HepG2 (cell line): ENCODE measurements at regions not wholly inside any gene's neighbourhood (a gene's known extent, or its start where the extent isn't known, plus 50 kb on each side); places are given as distances from the start of the nearest gene placed in this dataset.

Experiments
- CHCHD3 ChIP-seq: sonication (generic); formaldehyde crosslinking; IDR thresholded peaks from 2 replicates; pipeline ENCODE4 v1.8.0; 2022; ENCODE audit warnings: mild to moderate bottlenecking, missing genetic modification reagents, moderate library complexity
- CSRNP2 ChIP-seq: sonication (generic); formaldehyde crosslinking; conservative IDR thresholded peaks from 2 replicates; pipeline ENCODE4 v1.8.0; 2022; ENCODE audit warnings: low read depth, missing genetic modification reagents
- ELF3 ChIP-seq: IDR thresholded peaks from 2 replicates; pipeline ENCODE4 v1.6.1; 2016; ENCODE audit warnings: missing genetic modification reagents, missing compliant biosample characterization
- ESRRA ChIP-seq: sonication (generic); formaldehyde crosslinking; IDR thresholded peaks from 2 replicates; pipeline ENCODE4 v1.5.1; 2020; ENCODE audit warnings: mild to moderate bottlenecking, low read depth, missing genetic modification reagents
- GTF3A ChIP-seq: sonication (generic); formaldehyde crosslinking; conservative IDR thresholded peaks from 2 replicates; pipeline ENCODE4 v1.4.0; 2020; ENCODE audit warnings: mild to moderate bottlenecking, missing genetic modification reagents
- IRF9 ChIP-seq: sonication (generic); formaldehyde crosslinking; IDR thresholded peaks from 2 replicates; pipeline ENCODE4 v1.8.0; 2022; ENCODE audit warnings: missing genetic modification reagents, mild to moderate bottlenecking, borderline replicate concordance
- KDM5A ChIP-seq: fragments of 200-600 bp; sonication (generic); IDR thresholded peaks from 2 replicates; pipeline ENCODE4 v1.7.0; 2018; ENCODE audit warnings: antibody characterized with exemption, mild to moderate bottlenecking, low read length, borderline replicate concordance
- MAFG ChIP-seq: sonication (generic); formaldehyde crosslinking; IDR thresholded peaks from 2 replicates; pipeline ENCODE4 v1.5.1; 2020; ENCODE audit warnings: mild to moderate bottlenecking, missing genetic modification reagents
- MBNL3 ChIP-seq: fragments of 250-450 bp; sonication (Bioruptor Pico); conservative IDR thresholded peaks from 2 replicates; pipeline ENCODE4 v1.8.0; 2022; ENCODE audit warnings: mild to moderate bottlenecking, inconsistent platforms
- MTF2 ChIP-seq: sonication (generic); formaldehyde crosslinking; IDR thresholded peaks from 2 replicates; pipeline ENCODE4 v1.5.0; 2020; ENCODE audit warnings: missing genetic modification reagents, borderline replicate concordance
- RAD51 ChIP-seq: fragments of 450-650 bp; IDR thresholded peaks from 2 replicates; pipeline ENCODE4 v1.6.1; 2016; ENCODE audit warnings: borderline replicate concordance
- SALL1 ChIP-seq: sonication (generic); formaldehyde crosslinking; IDR thresholded peaks from 2 replicates; pipeline ENCODE4 v1.8.0; 2022; ENCODE audit warnings: mild to moderate bottlenecking, missing genetic modification reagents
- SOX5 ChIP-seq: IDR thresholded peaks from 2 replicates; pipeline ENCODE4 v1.6.1; 2016; ENCODE audit warnings: borderline replicate concordance
- SRSF9 ChIP-seq: fragments of 200-400 bp; formaldehyde crosslinking; IDR thresholded peaks from 2 replicates; pipeline ENCODE4 v1.6.1; 2018; ENCODE audit warnings: borderline replicate concordance, mild to moderate bottlenecking, low read depth, low read length; ENCODE audit not compliant: insufficient read depth, poor library complexity, severe bottlenecking
- THRA ChIP-seq: sonication (generic); formaldehyde crosslinking; IDR thresholded peaks from 2 replicates; pipeline ENCODE4 v1.4.0; 2020; ENCODE audit warnings: missing genetic modification reagents, borderline replicate concordance
- ZBTB33 ChIP-seq: sonication (generic); formaldehyde crosslinking; IDR thresholded peaks from 2 replicates; pipeline ENCODE4 v1.4.0; 2020; ENCODE audit warnings: missing genetic modification reagents
- ZNF431 ChIP-seq: sonication (generic); formaldehyde crosslinking; IDR thresholded peaks from 2 replicates; pipeline ENCODE4 v1.9.0; 2022; ENCODE audit warnings: missing genetic modification reagents, low read depth, mild to moderate bottlenecking, borderline replicate concordance
- ZNF510 ChIP-seq: sonication (generic); formaldehyde crosslinking; IDR thresholded peaks from 2 replicates; pipeline ENCODE4 v1.4.0; 2020; ENCODE audit warnings: low read depth, mild to moderate bottlenecking, missing genetic modification reagents
- ZNF543 ChIP-seq: sonication (generic); formaldehyde crosslinking; IDR thresholded peaks from 2 replicates; pipeline ENCODE4 v1.4.0; 2020; ENCODE audit warnings: mild to moderate bottlenecking, missing genetic modification reagents
- ZNF703 ChIP-seq: sonication (generic); formaldehyde crosslinking; IDR thresholded peaks from 2 replicates; pipeline ENCODE4 v1.5.1; 2020; ENCODE audit warnings: missing genetic modification reagents, mild to moderate bottlenecking, moderate library complexity, borderline replicate concordance
- ZNF780A ChIP-seq: sonication (generic); formaldehyde crosslinking; IDR thresholded peaks from 2 replicates; pipeline ENCODE4 v1.8.0; 2022; ENCODE audit warnings: mild to moderate bottlenecking, missing genetic modification reagents, moderate library complexity
- TF ChIP-seq, protein P1 (sequence below): sonication (generic); formaldehyde crosslinking; IDR thresholded peaks from 2 replicates; pipeline ENCODE4 v1.4.0; 2020; ENCODE audit warnings: missing genetic modification reagents

GRCh38 chr6:137352859-137353258, 133.7 kb upstream of the IFNGR1 start (continued):
- TF ChIP-seq SALL1 (CRISPR knock-in tag) = peak; percentile 56; the same call in 1 of the 2 replicates
- TF ChIP-seq KDM5A = no peak
- TF ChIP-seq RAD51 = no peak
- no peak for TF ChIP-seq SRSF9
- 0 out of 2 replicates have a peak, but pooled peaks have one; percentile 29 for TF ChIP-seq ZBTB33 (CRISPR knock-in tag)
- no peak for TF ChIP-seq IRF9 (CRISPR knock-in tag)
- TF ChIP-seq CSRNP2 (CRISPR knock-in tag) = no peak
- TF ChIP-seq ESRRA = no peak
- TF ChIP-seq MAFG (CRISPR knock-in tag) = no peak
- no peak for TF ChIP-seq ZNF510 (CRISPR knock-in tag)
- no peak for TF ChIP-seq GTF3A (CRISPR knock-in tag)
- no peak for TF ChIP-seq ZNF431
- TF ChIP-seq THRA = peak; percentile 57; the same call in 1 of the 2 replicates
- no peak for TF ChIP-seq ZNF543 (CRISPR knock-in tag)
- peak; percentile 44 for TF ChIP-seq ELF3 (CRISPR knock-in tag)
- no peak for TF ChIP-seq ZNF703 (CRISPR knock-in tag)
- TF ChIP-seq ZNF780A (CRISPR knock-in tag) = no peak
- no peak for TF ChIP-seq MBNL3 (CRISPR knock-in tag)
- no peak for TF ChIP-seq CHCHD3 (CRISPR knock-in tag)
- TF ChIP-seq MTF2 (CRISPR knock-in tag) = no peak
- TF ChIP-seq SOX5 (CRISPR knock-in tag) = peak; percentile 66; the same call in 1 of the 2 replicates
- TF ChIP-seq, protein P1, sequence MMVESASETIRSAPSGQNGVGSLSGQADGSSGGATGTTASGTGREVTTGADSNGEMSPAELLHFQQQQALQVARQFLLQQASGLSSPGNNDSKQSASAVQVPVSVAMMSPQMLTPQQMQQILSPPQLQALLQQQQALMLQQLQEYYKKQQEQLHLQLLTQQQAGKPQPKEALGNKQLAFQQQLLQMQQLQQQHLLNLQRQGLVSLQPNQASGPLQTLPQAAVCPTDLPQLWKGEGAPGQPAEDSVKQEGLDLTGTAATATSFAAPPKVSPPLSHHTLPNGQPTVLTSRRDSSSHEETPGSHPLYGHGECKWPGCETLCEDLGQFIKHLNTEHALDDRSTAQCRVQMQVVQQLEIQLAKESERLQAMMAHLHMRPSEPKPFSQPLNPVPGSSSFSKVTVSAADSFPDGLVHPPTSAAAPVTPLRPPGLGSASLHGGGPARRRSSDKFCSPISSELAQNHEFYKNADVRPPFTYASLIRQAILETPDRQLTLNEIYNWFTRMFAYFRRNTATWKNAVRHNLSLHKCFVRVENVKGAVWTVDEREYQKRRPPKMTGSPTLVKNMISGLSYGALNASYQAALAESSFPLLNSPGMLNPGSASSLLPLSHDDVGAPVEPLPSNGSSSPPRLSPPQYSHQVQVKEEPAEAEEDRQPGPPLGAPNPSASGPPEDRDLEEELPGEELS (CRISPR knock-in tag) = peak; percentile 74
